ENCODE measurements at regions not wholly inside any gene's neighbourhood (a gene's known extent, or its start where the extent isn't known, plus 50 kb on each side); places are given as distances from the start of the nearest gene placed in this dataset.
"Not testable (repeated sequence)": the region's sequence is repeated elsewhere in the genome, so short reads cannot be mapped to it uniquely, and the experiment has no call there.

DNA sequence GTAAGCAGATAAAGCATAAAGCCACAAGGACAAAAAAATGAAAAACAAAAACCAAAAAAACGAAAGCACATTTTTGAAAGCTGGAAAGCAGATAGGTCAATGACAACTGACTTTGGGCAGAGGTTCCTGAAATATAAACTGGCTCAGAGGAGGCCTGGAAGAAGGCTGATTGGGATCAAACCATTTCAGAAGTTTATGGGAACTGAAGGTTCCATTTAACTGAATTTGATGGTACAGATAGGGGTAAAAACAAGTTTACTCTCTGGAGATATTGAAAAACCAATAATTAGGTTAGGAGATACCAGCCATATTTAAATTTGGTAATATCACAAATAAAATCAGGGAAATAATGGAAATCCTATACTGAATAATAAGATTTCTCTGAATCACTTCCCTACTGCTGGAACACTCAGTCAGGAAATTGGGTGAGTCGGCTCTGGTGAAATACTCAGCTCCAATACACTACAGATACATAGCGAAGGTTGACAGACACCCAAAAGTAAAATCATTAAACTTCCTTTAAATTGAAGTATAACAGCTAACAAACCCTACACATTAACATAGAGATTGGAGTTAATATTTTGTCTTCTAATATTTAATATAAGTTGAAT, 1584.3 kb downstream of the STIM2 start:
- DNase-seq, result no peak

DNA sequence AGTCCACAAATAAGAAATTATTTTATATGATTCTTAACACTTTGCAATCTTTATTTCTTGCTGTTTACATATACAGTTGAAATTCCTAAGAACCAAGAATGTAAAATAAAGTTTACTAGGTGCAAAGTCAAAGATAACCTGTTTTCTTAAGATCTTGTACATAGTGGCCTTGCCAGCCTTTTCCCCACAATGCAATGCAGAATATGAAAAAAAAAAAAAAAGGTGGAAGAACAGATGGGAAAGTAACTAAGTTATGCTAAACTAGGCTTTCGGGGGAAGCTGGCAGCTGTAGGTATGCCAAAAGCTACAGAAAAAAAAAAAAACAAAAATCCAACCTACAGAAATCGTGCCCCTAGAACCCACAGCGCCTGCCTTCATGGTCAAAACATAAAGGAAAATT, 1588.4 kb downstream of the STIM2 start:
- no peak for DNase-seq

DNA sequence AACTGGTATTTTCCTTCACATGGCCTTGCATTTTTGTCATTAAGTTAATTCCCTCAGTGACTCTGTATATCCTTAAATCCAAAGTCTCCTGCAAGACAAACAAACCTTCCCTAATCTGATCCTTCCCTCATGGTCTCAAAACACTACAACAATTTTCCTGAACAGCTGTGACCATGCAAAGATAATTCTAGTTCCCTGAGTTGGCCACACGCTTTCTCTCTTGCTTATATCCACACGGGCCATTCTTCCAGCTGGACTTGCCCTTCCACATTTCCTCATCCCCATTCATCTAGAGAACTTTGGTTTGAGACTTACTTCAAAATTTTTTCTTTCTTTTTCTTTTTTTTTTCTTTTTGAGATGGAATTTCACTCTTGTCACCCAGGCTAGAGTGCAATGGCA, 1590.7 kb downstream of the STIM2 start:
- DNase-seq, result no peak

DNA sequence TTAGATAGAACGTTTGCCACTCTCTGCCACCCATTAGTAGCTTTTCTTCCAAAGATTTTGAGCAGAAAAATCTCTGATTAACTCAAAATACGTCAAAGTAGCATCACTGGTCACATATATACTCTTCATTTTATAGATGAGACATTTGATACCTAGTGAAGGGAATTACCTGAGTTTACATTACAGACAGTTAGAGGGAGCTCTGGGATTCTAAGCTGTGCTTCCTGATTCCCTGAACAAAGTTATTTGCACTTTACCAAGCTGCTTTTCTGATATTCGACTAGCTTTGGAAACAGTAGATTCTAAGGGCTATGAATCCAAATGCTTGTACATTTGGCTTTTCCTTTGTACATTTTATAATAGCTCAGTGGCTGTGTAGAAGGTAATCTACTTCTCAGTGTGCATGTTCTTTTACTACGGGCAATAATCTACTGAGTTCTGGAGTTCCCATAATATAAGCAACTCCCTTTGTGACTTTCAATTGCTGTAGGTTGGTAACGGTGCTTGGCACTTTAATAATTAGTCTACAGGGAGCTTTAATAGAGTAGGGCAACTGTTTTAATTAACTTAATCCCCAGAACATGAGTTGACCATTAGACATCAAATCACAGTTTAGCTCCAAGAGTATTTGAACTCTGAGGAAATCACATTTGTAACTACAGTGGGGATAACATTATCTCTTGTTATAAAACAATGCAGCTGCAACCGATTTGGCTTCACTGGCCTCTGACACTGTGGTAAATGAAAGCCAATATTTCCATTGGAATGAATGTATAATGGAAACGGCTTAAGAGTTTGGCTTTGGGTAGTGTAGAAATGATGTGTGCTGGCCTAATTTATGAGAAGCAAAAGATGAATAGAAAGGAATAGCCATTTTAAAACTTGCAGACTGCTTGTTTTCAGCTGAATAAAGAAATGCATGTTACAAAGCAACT, 1602.4 kb downstream of the STIM2 start:
- DNase-seq, result no peak

DNA sequence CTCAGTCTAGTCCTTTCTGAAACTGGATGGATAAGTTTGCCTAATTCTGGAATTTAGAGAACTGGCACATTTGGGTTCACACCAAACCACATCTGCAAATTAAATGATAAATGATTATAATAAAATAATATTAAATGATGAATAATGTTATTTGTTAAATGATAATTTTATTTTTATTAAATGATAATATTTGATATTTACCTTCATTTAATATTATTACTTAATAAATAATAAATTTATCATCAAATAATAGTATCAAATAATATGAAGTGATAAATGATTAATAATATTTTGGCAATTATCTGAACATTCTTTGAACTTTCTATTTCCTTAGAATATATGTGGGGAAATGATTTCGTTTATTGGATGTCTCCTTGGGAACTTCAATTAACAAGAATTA, 1604.2 kb downstream of the STIM2 start:
- DNase-seq, result no peak

DNA sequence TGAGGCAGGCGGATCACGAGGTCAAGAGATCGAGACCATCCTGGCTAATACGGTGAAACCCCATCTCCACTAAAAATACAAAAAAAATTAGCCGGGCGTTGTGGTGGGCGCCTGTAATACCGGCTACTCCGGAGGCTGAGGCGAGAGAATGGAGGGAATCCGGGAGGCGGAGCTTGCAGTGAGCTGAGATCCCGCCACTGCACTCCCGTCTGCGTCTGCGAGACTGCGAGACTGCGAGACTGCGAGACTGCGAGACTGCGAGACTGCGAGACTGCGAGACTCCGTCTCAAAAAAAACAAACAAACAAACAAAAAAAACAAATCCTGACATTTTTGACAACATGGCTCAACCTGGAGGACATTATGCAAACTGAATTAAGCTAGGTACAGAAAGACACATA, 1606.2 kb downstream of the STIM2 start:
- not testable (repeated sequence) for DNase-seq

DNA sequence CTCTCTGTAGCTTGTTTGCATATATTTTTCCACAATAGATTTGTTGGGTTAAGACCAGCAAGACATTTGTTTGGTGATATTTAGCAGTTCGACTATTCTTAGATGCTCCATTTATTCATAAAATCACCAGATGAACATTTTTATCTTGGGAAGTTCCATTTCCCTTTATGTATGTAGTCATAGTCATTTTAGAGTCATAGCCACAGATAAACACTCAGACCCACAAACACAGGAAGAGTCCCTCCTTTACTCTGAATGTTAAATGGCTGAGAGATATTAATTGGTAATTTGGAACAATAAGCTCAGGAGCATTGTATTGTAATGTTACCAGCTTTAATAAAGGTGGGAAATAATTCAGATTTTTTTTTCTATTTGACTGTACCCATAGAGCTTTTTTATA, 1608.7 kb downstream of the STIM2 start:
- DNase-seq, result no peak

DNA sequence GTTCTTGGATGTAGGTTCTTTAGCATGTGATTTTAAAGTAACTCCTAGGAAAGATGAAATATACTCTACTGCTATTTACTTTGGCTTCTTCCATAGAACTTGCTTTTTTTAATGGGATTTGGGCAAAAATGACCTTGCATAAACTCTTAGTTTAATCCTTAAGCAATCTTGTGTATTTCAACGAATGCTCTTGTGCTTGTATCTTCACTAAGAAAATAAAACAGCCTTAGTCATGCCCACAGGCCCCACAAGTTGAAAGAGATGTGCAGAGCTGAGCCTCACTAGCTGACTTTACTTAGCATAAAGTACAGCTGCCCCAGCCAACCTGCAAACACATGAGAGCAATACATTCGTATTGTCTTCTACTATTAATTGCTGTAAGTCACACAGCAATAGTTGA, 1609.2 kb downstream of the STIM2 start:
- DNase-seq, result no peak

DNA sequence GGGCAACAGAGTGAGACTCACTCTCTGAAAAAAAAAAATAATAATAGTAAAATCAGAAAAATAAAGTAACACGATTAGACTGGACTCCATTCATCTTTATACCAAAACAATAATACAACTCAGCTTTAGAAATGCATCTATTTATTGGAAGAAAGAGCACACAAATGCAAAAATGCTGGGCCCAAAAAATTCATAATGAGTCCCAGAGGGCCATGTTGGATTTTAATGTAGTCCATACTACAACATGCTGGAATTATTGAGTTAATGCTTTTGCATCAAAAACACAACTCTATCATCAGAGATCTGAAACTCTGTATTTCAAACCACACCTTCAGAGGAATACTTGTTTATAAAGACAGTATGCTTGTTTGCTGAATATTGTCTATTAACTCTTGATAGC, 1614.7 kb downstream of the STIM2 start:
- DNase-seq, result no peak

DNA sequence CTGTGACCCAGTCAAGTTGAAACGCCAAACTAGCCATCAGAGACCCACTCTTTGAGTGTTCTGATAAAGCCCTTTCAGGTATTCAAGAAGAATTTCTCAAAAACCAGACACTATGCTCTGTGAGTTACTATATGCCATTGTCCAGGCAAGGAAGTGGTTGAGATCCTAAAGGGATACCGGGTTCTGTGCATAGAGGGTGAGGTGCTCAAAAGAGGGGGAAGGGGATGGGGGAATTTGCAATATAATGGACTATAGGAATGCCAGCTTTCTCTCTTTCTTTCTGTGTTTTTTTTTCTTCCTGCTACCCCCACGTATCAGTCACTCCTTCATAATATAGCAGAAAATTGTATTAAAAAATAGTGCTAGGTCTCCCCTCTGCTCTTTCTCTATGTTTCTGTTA, 1619.0 kb downstream of the STIM2 start:
- DNase-seq, result no peak

DNA sequence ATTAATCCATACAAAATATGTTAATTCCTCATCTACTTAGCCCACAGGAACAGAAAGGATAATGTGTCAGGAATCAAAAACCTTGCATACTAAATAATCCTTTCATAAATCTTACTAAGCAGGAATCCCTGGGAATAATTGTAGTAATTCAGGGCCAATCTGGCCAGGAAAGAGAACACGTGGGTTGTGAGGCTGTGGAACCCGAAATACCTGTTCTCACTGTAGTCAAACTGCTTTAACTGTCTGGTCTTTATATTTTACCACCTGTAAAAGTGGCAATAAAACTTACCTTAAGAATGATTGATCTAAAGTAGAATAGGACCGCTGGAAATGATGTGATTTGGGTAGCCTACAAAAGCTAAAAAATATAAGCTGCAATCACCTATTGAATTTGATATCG, 1620.9 kb downstream of the STIM2 start:
- DNase-seq, result no peak

DNA sequence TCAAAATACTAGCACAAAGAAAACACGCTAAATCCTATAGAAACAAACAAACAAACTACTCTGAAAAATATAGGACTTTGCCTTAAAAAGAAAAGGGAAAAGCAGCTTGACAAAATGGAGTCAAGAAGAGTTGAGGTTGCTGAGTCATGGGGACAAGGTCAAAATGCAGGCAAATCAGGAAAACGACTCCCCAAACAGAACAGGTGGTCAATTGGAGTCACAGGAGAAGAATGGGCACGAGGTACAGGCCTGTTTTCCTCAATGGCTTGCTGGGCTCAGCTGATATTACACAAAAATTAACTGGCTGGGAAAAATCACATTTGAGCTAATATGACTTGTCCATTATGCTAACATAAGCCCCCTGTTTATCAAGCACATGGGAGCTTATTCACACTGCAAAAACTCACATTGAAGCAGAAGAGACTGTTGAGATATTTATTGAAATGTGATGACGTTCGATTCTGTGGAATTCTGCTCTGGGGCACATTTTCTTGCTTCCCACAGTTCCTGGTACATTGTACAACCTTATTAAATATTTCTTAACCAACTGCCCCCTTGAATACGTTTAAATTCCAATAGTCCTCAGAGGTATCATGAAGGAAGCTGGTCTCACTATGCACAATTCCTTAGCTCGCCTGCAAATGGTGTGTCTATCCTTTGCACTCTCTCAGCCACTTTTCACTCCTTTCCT, 1622.1 kb downstream of the STIM2 start:
- no peak for DNase-seq

DNA sequence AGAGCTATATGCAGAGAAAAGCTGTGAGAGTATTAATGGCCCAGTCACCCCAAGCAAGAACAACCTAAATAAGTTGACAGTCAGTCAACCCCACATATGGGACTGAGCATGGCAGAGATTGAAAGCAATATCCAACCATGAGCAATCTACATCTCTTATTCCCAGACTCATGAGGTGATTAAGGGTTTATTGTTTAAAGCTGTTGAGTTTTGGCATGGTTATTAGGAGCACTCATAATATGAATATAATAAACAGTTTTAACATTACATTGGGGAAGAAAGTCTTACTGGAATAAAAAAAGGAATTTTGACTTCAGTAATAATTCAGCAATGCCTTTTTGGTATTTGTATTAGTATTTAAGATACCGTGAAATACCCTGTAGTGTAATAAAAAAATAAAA, 1627.4 kb downstream of the STIM2 start:
- DNase-seq, result no peak

DNA sequence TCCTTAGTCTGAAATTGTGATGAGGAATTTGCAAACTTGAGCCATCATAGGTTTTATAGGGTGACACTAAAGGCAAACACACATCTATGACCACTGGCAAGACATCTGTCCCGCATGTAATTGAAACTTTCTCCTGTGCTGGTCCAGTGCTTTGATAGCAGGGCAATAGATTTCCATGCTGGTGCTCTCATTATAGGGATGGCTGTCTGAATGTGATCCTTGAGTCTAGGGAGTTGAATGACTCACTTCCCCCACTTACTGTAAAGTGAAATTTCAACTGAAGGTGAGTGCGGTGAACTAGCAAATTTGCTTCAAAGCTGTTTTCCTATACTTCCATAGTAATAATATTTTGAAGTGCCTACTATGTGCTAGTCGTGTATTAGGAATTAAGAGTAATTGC, 1630.0 kb downstream of the STIM2 start:
- DNase-seq, result no peak

DNA sequence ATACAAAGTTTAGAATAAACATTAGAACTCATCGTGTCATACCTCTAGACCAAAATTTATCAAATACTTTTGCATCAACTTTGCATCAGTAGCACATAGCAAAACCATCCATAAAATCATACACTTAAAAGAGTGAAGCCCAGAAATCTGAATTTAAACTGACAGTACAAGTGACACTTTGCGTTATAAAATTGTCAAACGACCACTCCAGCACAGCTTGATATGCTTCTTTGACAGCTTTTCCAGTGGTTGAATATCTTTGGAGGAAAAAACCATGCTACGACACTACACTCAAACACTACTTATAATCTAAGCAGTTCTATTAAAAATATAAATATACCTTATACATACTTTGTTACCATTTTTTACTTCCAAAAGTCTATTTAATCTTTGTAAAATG, 1644.4 kb downstream of the STIM2 start:
- no peak for DNase-seq

DNA sequence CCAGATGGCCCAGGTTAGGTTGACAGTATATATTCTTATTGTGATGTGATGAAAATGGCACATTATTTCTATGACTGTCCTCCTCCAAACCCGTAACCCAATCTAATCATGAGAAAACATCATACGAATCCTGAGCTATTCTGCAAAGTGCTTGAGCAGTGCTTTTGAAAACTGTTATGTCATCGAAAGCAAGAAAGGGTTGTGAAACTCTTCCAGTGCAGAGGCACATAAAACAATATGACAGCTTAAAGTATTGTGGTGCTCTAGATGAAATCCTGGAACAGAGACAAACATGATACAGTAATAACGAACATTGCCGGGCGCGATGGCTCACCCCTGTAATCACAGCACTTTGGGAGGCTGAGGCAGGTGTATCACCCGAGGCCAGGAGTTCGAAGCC, 1648.0 kb downstream of the STIM2 start:
- DNase-seq, result no peak

DNA sequence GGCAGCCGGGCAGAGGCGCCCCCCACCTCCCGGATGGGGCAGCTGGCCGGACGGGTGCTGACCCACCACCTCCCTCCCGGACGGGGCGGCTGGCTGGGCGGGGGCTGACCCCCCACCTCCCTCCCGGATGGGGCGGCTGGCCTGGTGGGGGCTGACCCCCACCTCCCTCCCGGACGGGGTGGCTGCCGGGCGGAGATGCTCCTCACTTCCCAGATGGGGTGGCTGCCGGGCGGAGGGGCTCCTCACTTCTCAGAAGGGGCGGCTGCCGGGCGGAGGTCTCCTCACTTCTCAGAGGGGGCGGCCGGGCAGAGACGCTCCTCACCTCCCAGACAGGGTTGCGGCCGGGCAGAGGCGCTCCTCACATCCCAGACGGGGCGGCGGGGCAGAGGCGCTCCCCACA, 1654.1 kb downstream of the STIM2 start:
- DNase-seq, result peak in 1 of 5 donors; percentile 4

DNA sequence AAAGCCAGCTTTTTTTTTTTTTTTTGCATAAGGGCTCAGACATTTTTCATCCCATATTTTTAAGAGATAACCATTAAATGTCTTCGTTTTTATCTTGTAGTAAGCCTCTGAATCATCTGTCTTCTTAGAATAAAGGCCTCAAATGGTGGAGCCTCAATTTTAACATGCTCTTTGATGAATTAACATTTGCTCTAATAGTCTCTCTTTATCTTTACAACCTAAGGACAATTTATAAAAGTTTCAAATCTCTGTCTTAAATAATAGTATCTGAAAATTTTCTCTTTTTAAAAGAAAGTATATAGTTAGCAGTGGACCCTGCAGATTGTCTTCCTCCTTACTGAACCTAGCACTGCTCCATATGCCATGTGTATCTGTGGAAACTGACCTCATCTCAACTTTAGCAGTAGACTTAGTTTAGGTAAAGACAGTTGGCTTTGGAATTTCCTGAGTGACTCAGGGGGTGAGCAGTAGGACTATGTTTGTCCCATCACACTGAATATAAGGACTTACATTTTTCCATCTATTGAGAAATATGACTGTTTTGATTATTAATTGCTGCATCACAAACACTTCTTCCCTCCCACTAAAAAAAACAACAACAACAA, 1658.0 kb downstream of the STIM2 start:
- DNase-seq, result no peak

DNA sequence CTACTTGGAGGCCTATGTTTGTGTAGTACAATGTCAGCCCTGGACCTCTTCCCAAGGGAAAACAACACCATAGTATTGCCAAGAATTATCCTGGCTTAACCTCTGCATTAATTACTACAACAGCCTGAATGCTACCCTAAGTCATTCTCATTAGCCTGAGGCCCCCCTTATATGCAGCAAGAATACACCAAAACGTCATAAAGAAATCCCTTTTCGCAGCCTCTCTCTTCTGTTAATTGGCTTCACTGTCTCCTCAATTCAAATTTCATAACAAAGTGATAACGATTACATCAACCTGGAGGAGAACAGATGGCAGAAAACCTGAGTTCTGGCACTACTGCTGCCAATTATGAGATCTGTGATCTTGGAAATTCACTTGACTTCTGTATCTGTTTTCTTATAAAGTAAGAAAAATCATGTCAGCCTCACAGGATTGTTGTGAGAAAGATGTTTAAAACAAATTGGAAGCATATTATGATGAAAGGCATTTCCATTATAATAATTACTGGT, 1663.1 kb downstream of the STIM2 start:
- DNase-seq, result no peak

DNA sequence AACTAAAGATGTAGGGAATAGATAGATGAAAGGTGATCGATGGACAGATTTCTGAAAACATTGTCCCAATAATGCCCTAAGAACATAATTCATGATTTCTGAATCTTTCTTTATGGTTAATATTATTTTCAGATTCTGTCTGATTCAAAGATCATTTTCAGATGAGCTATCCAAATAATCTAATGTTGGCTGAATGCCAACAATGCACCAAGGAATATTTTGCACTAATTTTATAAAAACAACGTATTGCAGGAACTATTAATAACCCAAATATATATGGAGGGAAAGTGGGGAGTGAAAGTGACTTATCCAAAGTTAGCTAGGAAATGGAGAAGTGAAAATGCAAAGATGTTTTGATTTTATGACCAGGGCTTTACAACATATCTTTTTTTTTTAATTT, 1675.5 kb downstream of the STIM2 start:
- DNase-seq, result no peak

DNA sequence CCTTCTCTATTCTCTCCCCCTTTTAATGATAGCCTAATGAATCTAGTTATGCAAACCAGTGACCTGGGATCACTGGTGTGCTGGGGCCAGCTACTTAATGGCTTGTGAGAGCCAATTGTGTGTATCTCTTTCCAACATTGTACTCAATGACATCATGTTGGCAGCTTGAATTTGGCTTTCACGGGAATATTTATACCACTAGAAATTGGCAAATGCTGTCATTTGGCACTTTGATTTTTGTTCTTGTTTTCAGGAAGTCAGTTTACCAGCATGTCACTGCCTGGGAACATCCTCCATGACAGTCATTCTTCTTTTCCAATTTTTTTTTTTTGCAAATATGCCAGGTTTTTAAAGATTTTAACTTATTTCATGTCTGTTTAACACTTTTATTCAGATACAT, 1685.3 kb downstream of the STIM2 start:
- DNase-seq, result no peak

DNA sequence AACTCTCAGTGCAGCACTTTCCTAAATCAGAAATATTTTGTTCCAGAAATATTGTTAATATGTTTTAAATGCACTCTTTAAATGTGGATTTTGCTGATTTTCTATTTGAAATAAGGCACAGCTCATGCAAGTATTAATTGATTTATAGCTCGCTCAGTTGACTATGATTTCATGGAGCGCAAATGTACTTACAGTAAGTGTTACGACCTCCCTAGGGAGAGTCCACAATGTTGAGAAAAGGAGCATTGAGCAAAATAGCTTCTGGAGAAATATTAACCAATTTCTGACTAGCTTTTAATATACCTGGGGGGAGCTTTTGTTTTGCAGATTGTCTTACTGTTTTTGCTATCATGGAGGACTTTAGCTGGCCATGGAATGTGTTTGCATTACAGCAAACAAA, 1687.5 kb downstream of the STIM2 start:
- no peak for DNase-seq

DNA sequence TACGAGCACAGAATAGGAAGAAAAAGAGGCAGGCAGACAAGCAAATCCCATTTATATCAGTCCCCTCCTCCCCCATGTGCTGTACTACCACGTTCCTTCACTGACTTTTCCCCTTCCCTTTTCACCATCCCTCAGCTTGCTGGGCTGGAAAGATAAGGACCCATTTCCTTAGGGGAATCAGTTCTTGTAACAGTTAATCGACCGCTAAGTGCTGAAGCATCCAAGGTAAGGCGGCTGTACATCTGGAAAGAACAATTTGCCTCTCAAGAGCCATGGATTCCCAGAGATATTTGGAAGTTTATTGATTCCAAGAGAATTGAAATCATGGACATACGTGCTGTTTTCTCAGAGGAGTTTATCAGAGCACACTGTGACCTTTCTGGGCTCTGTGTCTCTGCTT, 1688.0 kb downstream of the STIM2 start:
- no peak for DNase-seq
